Stomach (tissue), 4 donors: ENCODE measurements at regions not wholly inside any gene's neighbourhood (a gene's known extent, or its start where the extent isn't known, plus 50 kb on each side); places are given as distances from the start of the nearest gene placed in this dataset.

Source experiments
- POLR2A ChIP-seq, 4 donors: fragments of 450-650 bp; IDR thresholded peaks; one replicate each; pipeline ENCODE4 v1.6.1; 2016; ENCODE audit warnings: antibody characterized with exemption in 4 of 4, control low read depth in 2 of 4, mild to moderate bottlenecking in 1 of 4, moderate library complexity in 1 of 4
- TF ChIP-seq, protein P1 (sequence below), 7 experiments: fragments of 450-650 bp in 4 of 7; fragments of 200-600 bp in 3 of 7; sonication (generic) in 3 of 7; IDR thresholded peaks; one replicate each; pipeline ENCODE4 v1.5.1; 2016 to 2019; ENCODE audit warnings: antibody characterized with exemption in 7 of 7, control low read depth in 2 of 7, mild to moderate bottlenecking in 1 of 7

DNA sequence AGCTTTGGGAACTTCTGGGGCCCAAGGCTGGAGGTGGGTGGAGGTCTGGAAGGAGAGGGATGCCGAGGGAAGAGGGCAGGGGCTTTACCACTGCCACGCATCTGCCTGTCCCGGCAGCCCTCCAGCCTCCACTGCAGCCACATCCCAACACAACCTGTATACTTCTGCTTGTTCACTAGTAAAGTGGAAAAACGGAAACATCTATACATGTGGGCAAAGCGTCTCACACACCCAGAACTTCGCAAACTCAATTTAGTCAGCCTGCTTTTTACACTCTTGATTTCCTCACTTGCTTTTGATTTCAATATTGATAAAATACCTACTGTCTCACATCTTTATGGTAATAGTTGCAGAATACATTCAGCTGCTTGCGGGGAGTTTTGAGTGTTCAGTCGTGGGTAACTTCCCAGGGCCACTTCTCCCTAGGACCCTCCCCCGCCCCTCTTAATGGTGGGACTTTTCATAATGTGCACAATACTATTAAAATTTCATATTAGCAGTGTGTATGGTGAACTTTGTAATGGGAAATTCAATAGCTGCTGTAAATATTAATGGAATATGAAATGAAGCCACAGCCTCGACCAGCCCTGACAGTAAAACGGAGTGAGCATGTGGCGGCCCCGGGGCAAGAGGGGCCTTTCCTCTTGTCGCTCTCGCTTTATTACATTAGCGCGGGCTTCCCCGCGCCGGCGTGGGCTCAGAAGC, 85.2 kb downstream of the NR2F2 start:
- TF ChIP-seq POLR2A (IDR thresholded peaks at IDR 0.05) = no peak
- TF ChIP-seq, protein P1, sequence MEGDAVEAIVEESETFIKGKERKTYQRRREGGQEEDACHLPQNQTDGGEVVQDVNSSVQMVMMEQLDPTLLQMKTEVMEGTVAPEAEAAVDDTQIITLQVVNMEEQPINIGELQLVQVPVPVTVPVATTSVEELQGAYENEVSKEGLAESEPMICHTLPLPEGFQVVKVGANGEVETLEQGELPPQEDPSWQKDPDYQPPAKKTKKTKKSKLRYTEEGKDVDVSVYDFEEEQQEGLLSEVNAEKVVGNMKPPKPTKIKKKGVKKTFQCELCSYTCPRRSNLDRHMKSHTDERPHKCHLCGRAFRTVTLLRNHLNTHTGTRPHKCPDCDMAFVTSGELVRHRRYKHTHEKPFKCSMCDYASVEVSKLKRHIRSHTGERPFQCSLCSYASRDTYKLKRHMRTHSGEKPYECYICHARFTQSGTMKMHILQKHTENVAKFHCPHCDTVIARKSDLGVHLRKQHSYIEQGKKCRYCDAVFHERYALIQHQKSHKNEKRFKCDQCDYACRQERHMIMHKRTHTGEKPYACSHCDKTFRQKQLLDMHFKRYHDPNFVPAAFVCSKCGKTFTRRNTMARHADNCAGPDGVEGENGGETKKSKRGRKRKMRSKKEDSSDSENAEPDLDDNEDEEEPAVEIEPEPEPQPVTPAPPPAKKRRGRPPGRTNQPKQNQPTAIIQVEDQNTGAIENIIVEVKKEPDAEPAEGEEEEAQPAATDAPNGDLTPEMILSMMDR (IDR thresholded peaks at IDR 0.05) = no peak
